Stimulated activated naive CD8-positive, alpha-beta T cell treated with anti-CD3 and anti-CD28 coated beads, Interleukin-15, Interleukin-2, amounts not matched to agents 100 ng/mL and 50 ng/mL, for 24 hours (primary cell): ENCODE measurements at regions not wholly inside any gene's neighbourhood (a gene's known extent, or its start where the extent isn't known, plus 50 kb on each side); places are given as distances from the start of the nearest gene placed in this dataset.
A peak's percentile ranks its signal among the peaks of the same experiment; 100 is the strongest.

Source experiments
- H3K27ac Mint-ChIP-seq: one replicate; pipeline ENCODE4 v1.8.0; 2021; ENCODE audit warnings: mild to moderate bottlenecking, mixed read lengths
- H3K27me3 Mint-ChIP-seq: one replicate; pipeline ENCODE4 v1.8.0; 2021; ENCODE audit warnings: mixed read lengths
- H3K36me3 Mint-ChIP-seq: one replicate; pipeline ENCODE4 v1.8.0; 2021; ENCODE audit warnings: low read depth, mixed read lengths
- H3K4me1 Mint-ChIP-seq: one replicate; pipeline ENCODE4 v1.8.0; 2021; ENCODE audit warnings: low read depth, mixed read lengths
- H3K4me3 Mint-ChIP-seq: one replicate; pipeline ENCODE4 v1.8.0; 2021; ENCODE audit warnings: mild to moderate bottlenecking, mixed read lengths
- H3K9me3 Mint-ChIP-seq: one replicate; pipeline ENCODE4 v1.8.0; 2021; ENCODE audit warnings: mixed read lengths

- Mint-ChIP-seq H3K4me1 (peaks cover 21% of the 10 kb centered on the region), H3K4me3 (no peak overlapping the region), H3K27ac (no peak overlapping the region), H3K9me3 (no peaks in the 10 kb centered on the region), H3K27me3 (peaks cover 27% of the 10 kb centered on the region), H3K36me3 (no peaks in the 10 kb centered on the region)
Measured at GRCh38 chr18:34971313-34971712, 69.9 kb upstream of the MAPRE2 start.

- Mint-ChIP-seq H3K27me3 (peaks cover 30% of the 10 kb centered on the region), H3K4me1 (peaks cover 28% of the 10 kb centered on the region), H3K36me3 (no peaks in the 10 kb centered on the region), H3K27ac (no peak overlapping the region), H3K9me3 (no peaks in the 10 kb centered on the region), H3K4me3 (no peak overlapping the region)
Measured at GRCh38 chr18:34972765-34973414, 68.3 kb upstream of the MAPRE2 start.

GRCh38 chr18:34976123-34976522 lies 65.1 kb upstream of the MAPRE2 start:
- Mint-ChIP-seq H3K27ac (peak overlapping the region; percentile 24), H3K27me3 (peaks cover 30% of the 10 kb centered on the region), H3K4me3 (peak overlapping the region; percentile 79), H3K4me1 (peaks cover 48% of the 10 kb centered on the region), H3K9me3 (no peaks in the 10 kb centered on the region), H3K36me3 (no peaks in the 10 kb centered on the region)

- H3K4me3 Mint-ChIP-seq = peak overlapping the region; percentile 79
- H3K27ac Mint-ChIP-seq = no peak overlapping the region
- no peaks in the 10 kb centered on the region for H3K36me3 Mint-ChIP-seq
- H3K4me1 Mint-ChIP-seq = peaks cover 48% of the 10 kb centered on the region
- H3K9me3 Mint-ChIP-seq = no peaks in the 10 kb centered on the region
- peaks cover 30% of the 10 kb centered on the region for H3K27me3 Mint-ChIP-seq
Measured at GRCh38 chr18:34976534-34976898, 64.7 kb upstream of the MAPRE2 start.

GRCh38 chr18:34976899-34977837 lies 64.0 kb upstream of the MAPRE2 start:
- peak overlapping the region; percentile 79 for H3K4me3 Mint-ChIP-seq
- H3K36me3 Mint-ChIP-seq = no peaks in the 10 kb centered on the region
- H3K9me3 Mint-ChIP-seq = no peaks in the 10 kb centered on the region
- H3K27ac Mint-ChIP-seq = peak overlapping the region; percentile 18
- peaks cover 48% of the 10 kb centered on the region for H3K4me1 Mint-ChIP-seq
- H3K27me3 Mint-ChIP-seq = peaks cover 30% of the 10 kb centered on the region

- Mint-ChIP-seq H3K27ac (peak overlapping the region; percentile 64), H3K36me3 (no peaks in the 10 kb centered on the region), H3K27me3 (peaks cover 23% of the 10 kb centered on the region), H3K9me3 (no peaks in the 10 kb centered on the region), H3K4me1 (peaks cover 41% of the 10 kb centered on the region), H3K4me3 (peak overlapping the region; percentile 79)
Measured at GRCh38 chr18:34977838-34978532, 63.2 kb upstream of the MAPRE2 start.

GRCh38 chr18:34978533-34978893 lies 62.7 kb upstream of the MAPRE2 start:
- H3K9me3 Mint-ChIP-seq = no peaks in the 10 kb centered on the region
- H3K4me1 Mint-ChIP-seq = peaks cover 36% of the 10 kb centered on the region
- H3K36me3 Mint-ChIP-seq = no peaks in the 10 kb centered on the region
- peaks cover 23% of the 10 kb centered on the region for H3K27me3 Mint-ChIP-seq
- peak overlapping the region; percentile 79 for H3K4me3 Mint-ChIP-seq
- H3K27ac Mint-ChIP-seq = peak overlapping the region; percentile 64

- H3K27ac Mint-ChIP-seq = peak overlapping the region; percentile 64
- H3K36me3 Mint-ChIP-seq = no peaks in the 10 kb centered on the region
- no peaks in the 10 kb centered on the region for H3K9me3 Mint-ChIP-seq
- H3K27me3 Mint-ChIP-seq = peaks cover 21% of the 10 kb centered on the region
- peak overlapping the region; percentile 79 for H3K4me3 Mint-ChIP-seq
- H3K4me1 Mint-ChIP-seq = peaks cover 36% of the 10 kb centered on the region
Measured at GRCh38 chr18:34978953-34979608, 62.1 kb upstream of the MAPRE2 start.

- H3K4me3 Mint-ChIP-seq = no peak overlapping the region
- no peaks in the 10 kb centered on the region for H3K9me3 Mint-ChIP-seq
- H3K36me3 Mint-ChIP-seq = no peaks in the 10 kb centered on the region
- no peak overlapping the region for H3K27ac Mint-ChIP-seq
- H3K4me1 Mint-ChIP-seq = peaks cover 25% of the 10 kb centered on the region
- H3K27me3 Mint-ChIP-seq = peaks cover 1% of the 10 kb centered on the region
Measured at GRCh38 chr18:34981487-34981886, 59.7 kb upstream of the MAPRE2 start.

- H3K36me3 Mint-ChIP-seq = no peaks in the 10 kb centered on the region
Measured at GRCh38 chr18:34985963-34986362, 55.2 kb upstream of the MAPRE2 start.

GRCh38 chr18:34990597-34990996 lies 50.6 kb upstream of the MAPRE2 start:
- Mint-ChIP-seq H3K36me3 (no peaks in the 10 kb centered on the region), H3K4me1 (peaks cover 7% of the 10 kb centered on the region), H3K27me3 (no peaks in the 10 kb centered on the region), H3K9me3 (no peaks in the 10 kb centered on the region), H3K27ac (no peak overlapping the region), H3K4me3 (no peak overlapping the region)

More at GRCh38 chr18:34985963-34986362, 55.2 kb upstream of the MAPRE2 start:
- no peaks in the 10 kb centered on the region for H3K4me1 Mint-ChIP-seq
- H3K9me3 Mint-ChIP-seq = no peaks in the 10 kb centered on the region
- H3K4me3 Mint-ChIP-seq = no peak overlapping the region
- H3K27ac Mint-ChIP-seq = no peak overlapping the region
- H3K27me3 Mint-ChIP-seq = no peaks in the 10 kb centered on the region

- no peaks in the 10 kb centered on the region for H3K36me3 Mint-ChIP-seq
- peaks cover 7% of the 10 kb centered on the region for H3K4me1 Mint-ChIP-seq
Measured at GRCh38 chr18:34991152-34991551, 50.1 kb upstream of the MAPRE2 start.

More at GRCh38 chr18:34991152-34991551, 50.1 kb upstream of the MAPRE2 start:
- Mint-ChIP-seq H3K4me3 (no peak overlapping the region), H3K9me3 (no peaks in the 10 kb centered on the region), H3K27me3 (no peaks in the 10 kb centered on the region), H3K27ac (peak overlapping the region; percentile 58)
